Natural killer cell (primary cell): ENCODE measurements at regions not wholly inside any gene's neighbourhood (a gene's known extent, or its start where the extent isn't known, plus 50 kb on each side); places are given as distances from the start of the nearest gene placed in this dataset.

Experiments
- ATAC-seq, 3 donors: fragments of 150-1000 bp in 2 of 3; fragments of 200-7000 bp in 1 of 3; cut with Tn5 transposase; 1 replicate in 1 of 3; 2 replicates in 2 of 3; pipeline ENCODE4 v1.10.0; 2021; ENCODE audit warnings: mild to moderate bottlenecking in 2 of 3, moderate library complexity in 2 of 3
- DNase-seq, 2 donors: peaks; one replicate each; pipeline versions ENCODE4 v3.0.0 to v3.0.0-alpha.2; 2013 to 2021; ENCODE audit warnings: mixed read lengths in 1 of 2
- H3K27ac ChIP-seq: one replicate; pipeline ENCODE4 v1.5.1; 2013; ENCODE audit warnings: mild to moderate bottlenecking, low read length
- H3K27me3 ChIP-seq: one replicate; pipeline ENCODE4 v1.6.1; 2013; ENCODE audit warnings: low read length; ENCODE audit not compliant: control insufficient read depth, insufficient read depth
- H3K36me3 ChIP-seq: one replicate; pipeline ENCODE4 v1.6.1; 2013; ENCODE audit warnings: low read length; ENCODE audit not compliant: control insufficient read depth, insufficient read depth
- H3K4me1 ChIP-seq: one replicate; pipeline ENCODE4 v1.6.1; 2013; ENCODE audit warnings: low read length; ENCODE audit not compliant: control insufficient read depth, insufficient read depth
- H3K4me3 ChIP-seq: one replicate; pipeline ENCODE4 v1.5.1; 2013; ENCODE audit warnings: low read length
- H3K9me3 ChIP-seq: one replicate; pipeline ENCODE4 v1.6.1; 2013; ENCODE audit warnings: low read length; ENCODE audit not compliant: control insufficient read depth, insufficient read depth
- H3K27ac Mint-ChIP-seq, 2 donors: one replicate each; pipeline ENCODE4 v1.8.0; 2022; ENCODE audit warnings: mild to moderate bottlenecking in 2 of 2, mixed read lengths in 2 of 2, moderate library complexity in 1 of 2
- H3K27me3 Mint-ChIP-seq, 2 donors: one replicate each; pipeline ENCODE4 v1.8.0; 2022; ENCODE audit warnings: low read depth in 2 of 2, mixed read lengths in 2 of 2
- H3K36me3 Mint-ChIP-seq: one replicate; pipeline ENCODE4 v1.8.0; 2022; ENCODE audit warnings: mixed read lengths
- H3K4me1 Mint-ChIP-seq, 2 donors: one replicate each; pipeline ENCODE4 v1.8.0; 2022; ENCODE audit warnings: mixed read lengths in 2 of 2
- H3K4me3 Mint-ChIP-seq: one replicate; pipeline ENCODE4 v1.8.0; 2022; ENCODE audit warnings: mild to moderate bottlenecking, moderate library complexity, mixed read lengths
- H3K9me3 Mint-ChIP-seq, 2 donors: one replicate each; pipeline ENCODE4 v1.8.0; 2022; ENCODE audit warnings: mixed read lengths in 2 of 2
- WGBS: methylation state at CpG from one replicate; pipeline ENCODE4 v1.1.7; 2013; ENCODE audit warnings: missing lambda C conversion rate; ENCODE audit not compliant: insufficient coverage; 5-methylcytosine and 5-hydroxymethylcytosine counted together
- intact Hi-C: fragments of 100-400 bp; cut with micrococcal nuclease; formaldehyde crosslinking; loops from one replicate; pipeline ENCODE4 v1.14.2; 2022
- TF ChIP-seq, protein P1 (sequence below): fragments of 200-600 bp; IDR thresholded peaks from one replicate; pipeline ENCODE4 v1.8.0; 2022; ENCODE audit warnings: antibody characterized with exemption

DNA sequence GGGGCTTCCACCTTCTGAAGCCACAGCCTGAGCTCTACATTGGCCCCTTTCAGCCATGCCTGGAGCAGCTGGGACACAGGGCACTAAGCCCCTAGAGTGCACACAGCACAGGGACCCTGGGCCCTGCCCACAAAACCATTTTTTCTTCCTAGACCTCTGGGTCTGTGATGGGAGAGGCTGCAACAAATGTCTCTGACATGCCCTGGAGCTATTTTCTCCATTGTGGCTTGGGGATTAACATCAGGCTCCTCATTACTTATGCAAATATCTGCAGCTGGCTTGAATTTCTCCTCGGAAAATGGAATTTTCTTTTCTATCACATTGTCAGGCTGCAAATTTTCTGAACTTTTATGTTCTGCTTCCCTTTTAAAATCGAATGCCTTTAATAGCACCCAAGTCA, 795.7 kb downstream of the LTN1 start:
- TF ChIP-seq, protein P1, sequence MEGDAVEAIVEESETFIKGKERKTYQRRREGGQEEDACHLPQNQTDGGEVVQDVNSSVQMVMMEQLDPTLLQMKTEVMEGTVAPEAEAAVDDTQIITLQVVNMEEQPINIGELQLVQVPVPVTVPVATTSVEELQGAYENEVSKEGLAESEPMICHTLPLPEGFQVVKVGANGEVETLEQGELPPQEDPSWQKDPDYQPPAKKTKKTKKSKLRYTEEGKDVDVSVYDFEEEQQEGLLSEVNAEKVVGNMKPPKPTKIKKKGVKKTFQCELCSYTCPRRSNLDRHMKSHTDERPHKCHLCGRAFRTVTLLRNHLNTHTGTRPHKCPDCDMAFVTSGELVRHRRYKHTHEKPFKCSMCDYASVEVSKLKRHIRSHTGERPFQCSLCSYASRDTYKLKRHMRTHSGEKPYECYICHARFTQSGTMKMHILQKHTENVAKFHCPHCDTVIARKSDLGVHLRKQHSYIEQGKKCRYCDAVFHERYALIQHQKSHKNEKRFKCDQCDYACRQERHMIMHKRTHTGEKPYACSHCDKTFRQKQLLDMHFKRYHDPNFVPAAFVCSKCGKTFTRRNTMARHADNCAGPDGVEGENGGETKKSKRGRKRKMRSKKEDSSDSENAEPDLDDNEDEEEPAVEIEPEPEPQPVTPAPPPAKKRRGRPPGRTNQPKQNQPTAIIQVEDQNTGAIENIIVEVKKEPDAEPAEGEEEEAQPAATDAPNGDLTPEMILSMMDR, result no peak
- no peak for ATAC-seq
- Histone ChIP-seq H3K36me3 (no peaks in the 10 kb centered on the region), H3K4me3 (no peak overlapping the region), H3K27me3 (no peaks in the 10 kb centered on the region), H3K9me3 (peaks cover 4% of the 10 kb centered on the region), H3K4me1 (no peaks in the 10 kb centered on the region), H3K27ac (no peak overlapping the region)
- Mint-ChIP-seq H3K27ac (no peak overlapping the region), H3K27me3 (no peaks in the 10 kb centered on the region), H3K36me3 (peaks cover 9% of the 10 kb centered on the region), H3K4me1 (no peaks in the 10 kb centered on the region), H3K9me3 (peaks cover 13 to 23% of the 10 kb centered on the region in 2 donors), H3K4me3 (no peak overlapping the region)
- intact Hi-C loops, result no loop called here
- no peak for DNase-seq
- 81% methylated on average over 2 of the region's 2 CpGs for WGBS

DNA sequence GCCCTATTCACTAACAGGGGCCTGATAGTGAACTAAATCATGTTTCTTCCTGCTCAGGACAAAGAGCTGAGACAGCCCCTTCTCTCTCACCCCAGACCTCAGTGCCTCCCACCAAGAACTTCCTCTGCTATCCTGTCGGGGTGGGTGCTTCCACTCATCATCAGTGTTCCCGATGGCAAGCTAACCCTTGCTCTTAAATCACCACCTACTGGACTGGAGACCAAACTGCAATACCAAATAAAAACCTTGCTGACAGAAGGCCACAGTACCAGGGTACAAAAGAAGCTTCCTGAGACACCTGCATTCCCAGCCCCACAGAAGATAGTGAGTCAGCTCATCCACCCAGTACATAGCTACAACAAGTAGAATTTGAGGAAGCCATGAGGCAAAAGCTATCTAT, 799.5 kb downstream of the LTN1 start:
- Histone ChIP-seq H3K27me3 (no peaks in the 10 kb centered on the region), H3K4me3 (no peak overlapping the region), H3K9me3 (peaks cover 9% of the 10 kb centered on the region), H3K36me3 (no peaks in the 10 kb centered on the region), H3K4me1 (no peaks in the 10 kb centered on the region), H3K27ac (no peak overlapping the region)
- H3K9me3 Mint-ChIP-seq, result peaks cover 14 to 16% of the 10 kb centered on the region in 2 donors
- H3K36me3 Mint-ChIP-seq, result peaks cover 9% of the 10 kb centered on the region
- no peaks in the 10 kb centered on the region for H3K27me3 Mint-ChIP-seq
- no peaks in the 10 kb centered on the region for H3K4me1 Mint-ChIP-seq
- WGBS, result 31% methylated on average over 2 of the region's 2 CpGs
- H3K27ac Mint-ChIP-seq, result no peak overlapping the region
- ATAC-seq (no peak), DNase-seq (no peak)
- H3K4me3 Mint-ChIP-seq, result no peak overlapping the region
- TF ChIP-seq, protein P1, result no peak
- intact Hi-C loops, result no loop called here

DNA sequence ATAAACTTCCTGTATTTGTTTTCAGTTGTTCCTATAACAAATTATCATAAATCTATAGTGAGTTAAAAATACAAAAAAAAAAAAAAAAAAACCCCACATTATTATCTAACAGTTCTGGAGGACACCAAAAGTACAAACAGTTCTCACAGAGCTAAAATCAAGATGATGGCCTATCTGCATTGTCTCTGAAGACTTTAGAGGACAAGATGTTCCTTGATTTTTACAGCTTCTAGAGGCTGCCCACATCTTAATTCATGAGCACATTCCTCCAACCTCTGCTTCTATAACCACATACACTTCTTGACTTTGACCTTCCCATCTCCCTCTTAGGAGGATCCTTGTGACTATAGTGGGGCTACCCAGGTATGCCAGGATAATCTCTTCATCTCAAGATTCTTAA, 806.1 kb downstream of the LTN1 start:
- Histone ChIP-seq H3K4me1 (no peaks in the 10 kb centered on the region), H3K36me3 (no peaks in the 10 kb centered on the region), H3K4me3 (no peak overlapping the region), H3K27me3 (no peaks in the 10 kb centered on the region), H3K9me3 (peaks cover 12% of the 10 kb centered on the region), H3K27ac (no peak overlapping the region)
- TF ChIP-seq, protein P1, result no peak
- Mint-ChIP-seq H3K4me1 (no peaks in the 10 kb centered on the region), H3K27ac (no peak overlapping the region), H3K36me3 (no peaks in the 10 kb centered on the region), H3K9me3 (peaks cover 0 to 6% of the 10 kb centered on the region in 2 donors), H3K4me3 (no peak overlapping the region), H3K27me3 (no peaks in the 10 kb centered on the region)
- DNase-seq (no peak), ATAC-seq (no peak)
- intact Hi-C loops, result no loop called here

DNA sequence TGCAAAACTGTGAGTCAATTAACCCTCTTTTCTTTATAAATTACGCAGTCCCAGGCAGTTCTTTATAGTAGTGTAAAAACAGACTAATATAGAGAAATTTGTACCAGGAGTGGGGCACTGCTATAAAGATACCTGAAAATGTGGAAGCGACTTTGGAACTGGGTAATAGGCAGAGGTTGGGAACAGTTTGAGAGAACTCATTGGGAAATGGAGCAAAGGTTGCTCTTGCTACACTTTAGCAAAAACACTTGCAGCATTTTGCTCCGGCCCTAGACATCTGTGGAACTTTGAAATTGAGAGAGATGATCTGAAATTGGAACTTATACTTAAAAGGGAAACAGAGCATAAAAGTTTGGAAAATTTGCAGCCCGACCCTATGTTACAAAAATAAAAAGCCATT, 810.9 kb downstream of the LTN1 start:
- TF ChIP-seq, protein P1, result no peak
- H3K27ac Mint-ChIP-seq, result no peak overlapping the region
- Histone ChIP-seq H3K27me3 (no peaks in the 10 kb centered on the region), H3K4me1 (no peaks in the 10 kb centered on the region), H3K9me3 (peaks cover 9% of the 10 kb centered on the region), H3K27ac (no peak overlapping the region), H3K36me3 (no peaks in the 10 kb centered on the region), H3K4me3 (no peak overlapping the region)
- ATAC-seq (no peak), DNase-seq (no peak)
- peaks cover 0 to 5% of the 10 kb centered on the region in 2 donors for H3K9me3 Mint-ChIP-seq
- WGBS, result 92% methylated on average over 3 of the region's 4 CpGs
- H3K4me1 Mint-ChIP-seq, result peaks cover 0 to 4% of the 10 kb centered on the region in 2 donors
- H3K27me3 Mint-ChIP-seq, result no peaks in the 10 kb centered on the region
- H3K36me3 Mint-ChIP-seq, result no peaks in the 10 kb centered on the region
- intact Hi-C loops, result no loop called here
- H3K4me3 Mint-ChIP-seq, result no peak overlapping the region
